Osteocyte (in vitro differentiated cells): ENCODE measurements at regions not wholly inside any gene's neighbourhood (a gene's known extent, or its start where the extent isn't known, plus 50 kb on each side); places are given as distances from the start of the nearest gene placed in this dataset.

Source experiments
- DNase-seq: peaks from one replicate; pipeline ENCODE4 v3.0.0; 2021; ENCODE audit warnings: mixed read lengths; ENCODE audit not compliant: unreplicated experiment; ENCODE audit errors: extremely low spot score
- H3K27ac Mint-ChIP-seq: one replicate; pipeline ENCODE4 v1.8.0; 2021; ENCODE audit warnings: mild to moderate bottlenecking, mixed read lengths; ENCODE audit not compliant: unreplicated experiment
- H3K27me3 Mint-ChIP-seq: one replicate; pipeline ENCODE4 v1.8.0; 2021; ENCODE audit warnings: mixed read lengths; ENCODE audit not compliant: unreplicated experiment
- H3K36me3 Mint-ChIP-seq: one replicate; pipeline ENCODE4 v1.8.0; 2021; ENCODE audit warnings: mixed read lengths; ENCODE audit not compliant: unreplicated experiment
- H3K4me1 Mint-ChIP-seq: one replicate; pipeline ENCODE4 v1.8.0; 2021; ENCODE audit warnings: mixed read lengths; ENCODE audit not compliant: unreplicated experiment
- H3K4me3 Mint-ChIP-seq: one replicate; pipeline ENCODE4 v1.8.0; 2021; ENCODE audit warnings: mild to moderate bottlenecking, moderate library complexity, mixed read lengths; ENCODE audit not compliant: unreplicated experiment
- H3K9me3 Mint-ChIP-seq: one replicate; pipeline ENCODE4 v1.8.0; 2021; ENCODE audit warnings: mixed read lengths; ENCODE audit not compliant: unreplicated experiment
- CTCF ChIP-seq: fragments of 200-600 bp; sonication (generic); IDR thresholded peaks from 2 replicates; pipeline ENCODE4 v1.5.0; 2021; ENCODE audit warnings: antibody characterized with exemption, mild to moderate bottlenecking, moderate library complexity

GRCh38 chr6:98548301-98548700 is 286.1 kb upstream of the POU3F2 start:
- Mint-ChIP-seq H3K27ac (no peak overlapping the region), H3K27me3 (peaks cover 2% of the 10 kb centered on the region), H3K4me1 (no peaks in the 10 kb centered on the region), H3K36me3 (no peaks in the 10 kb centered on the region), H3K9me3 (no peaks in the 10 kb centered on the region), H3K4me3 (no peak overlapping the region)
- no peak for TF ChIP-seq CTCF
- no peak for DNase-seq

DNA sequence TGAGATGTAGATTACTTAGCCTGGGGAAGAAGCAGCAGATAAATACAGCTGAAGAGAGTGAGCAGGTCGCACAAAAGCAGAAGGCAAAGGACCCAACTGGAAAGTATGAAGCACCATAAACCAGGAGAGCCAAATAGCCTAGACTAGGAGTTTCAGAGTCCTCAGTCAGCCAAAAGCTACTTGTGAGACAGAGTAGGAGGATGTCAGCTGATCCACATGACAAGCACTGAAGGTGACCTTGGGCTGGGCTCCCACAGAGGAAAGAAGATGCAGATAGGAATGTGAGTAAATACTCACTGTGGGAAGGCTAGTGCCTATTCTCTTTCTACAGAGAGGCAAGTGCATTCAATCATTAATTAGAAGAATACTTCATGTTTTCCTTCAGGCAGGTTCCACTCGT is 274.0 kb upstream of the POU3F2 start:
- no peaks in the 10 kb centered on the region for H3K36me3 Mint-ChIP-seq
- no peaks in the 10 kb centered on the region for H3K9me3 Mint-ChIP-seq
- peaks cover 21% of the 10 kb centered on the region for H3K27me3 Mint-ChIP-seq
- no peak overlapping the region for H3K4me3 Mint-ChIP-seq
- no peaks in the 10 kb centered on the region for H3K4me1 Mint-ChIP-seq
- H3K27ac Mint-ChIP-seq = no peak overlapping the region
- TF ChIP-seq CTCF = no peak
- DNase-seq = no peak

DNA sequence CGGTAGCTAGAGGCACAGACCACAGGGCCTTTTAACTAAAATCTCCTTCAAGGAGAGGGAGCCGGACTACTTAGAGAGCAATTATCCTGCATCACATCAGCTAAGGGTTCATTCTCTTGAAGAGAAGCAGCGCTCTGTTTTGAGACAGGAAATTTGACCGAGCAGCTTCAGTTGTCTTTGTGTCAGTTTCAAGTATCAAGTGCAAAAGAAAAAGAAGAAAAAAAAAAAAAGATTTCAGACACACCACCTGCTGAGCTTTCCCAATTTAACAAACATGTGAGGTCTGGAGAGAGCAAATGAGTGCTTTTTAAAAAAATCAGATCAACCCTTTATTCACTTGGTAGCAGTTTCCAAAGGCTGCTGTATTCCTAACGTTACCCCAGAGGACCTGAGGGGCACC is 273.5 kb upstream of the POU3F2 start:
- no peak overlapping the region for H3K4me3 Mint-ChIP-seq
- no peak overlapping the region for H3K27ac Mint-ChIP-seq
- H3K4me1 Mint-ChIP-seq = no peaks in the 10 kb centered on the region
- peaks cover 21% of the 10 kb centered on the region for H3K27me3 Mint-ChIP-seq
- no peak for TF ChIP-seq CTCF
- no peak for DNase-seq
- no peaks in the 10 kb centered on the region for H3K36me3 Mint-ChIP-seq
- H3K9me3 Mint-ChIP-seq = no peaks in the 10 kb centered on the region

GRCh38 chr6:98566126-98566525 is 268.2 kb upstream of the POU3F2 start:
- Mint-ChIP-seq H3K27ac (no peak overlapping the region), H3K27me3 (peaks cover 7% of the 10 kb centered on the region), H3K36me3 (no peaks in the 10 kb centered on the region), H3K9me3 (no peaks in the 10 kb centered on the region), H3K4me3 (no peak overlapping the region), H3K4me1 (no peaks in the 10 kb centered on the region)
- DNase-seq = no peak
- no peak for TF ChIP-seq CTCF

DNA sequence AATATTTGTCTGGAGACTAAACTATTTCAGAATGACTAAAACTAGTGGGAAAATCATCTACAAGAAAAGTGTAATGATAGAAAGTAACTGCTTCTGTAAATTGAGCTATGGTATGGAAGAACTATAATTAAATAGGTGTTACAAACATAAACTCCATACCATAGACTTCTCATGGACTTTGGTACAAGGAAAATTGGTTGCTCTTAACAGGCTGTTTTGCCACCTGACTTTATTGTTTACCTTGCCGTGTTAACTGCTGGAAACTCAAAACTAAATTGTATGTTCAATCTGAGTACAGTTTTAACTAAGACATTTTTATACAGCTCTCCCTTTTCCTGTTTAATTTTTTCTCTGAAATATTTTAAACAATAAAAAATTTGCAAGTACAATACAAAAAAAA is 261.8 kb upstream of the POU3F2 start:
- H3K36me3 Mint-ChIP-seq = no peaks in the 10 kb centered on the region

More for the DNA sequence above, 261.8 kb upstream of the POU3F2 start:
- H3K27me3 Mint-ChIP-seq = no peaks in the 10 kb centered on the region
- no peak for DNase-seq
- no peak overlapping the region for H3K27ac Mint-ChIP-seq
- no peaks in the 10 kb centered on the region for H3K9me3 Mint-ChIP-seq
- TF ChIP-seq CTCF = no peak
- peaks cover 2% of the 10 kb centered on the region for H3K4me1 Mint-ChIP-seq
- no peak overlapping the region for H3K4me3 Mint-ChIP-seq
